ENCODE measurements at regions not wholly inside any gene's neighbourhood (a gene's known extent, or its start where the extent isn't known, plus 50 kb on each side); places are given as distances from the start of the nearest gene placed in this dataset.

- DNase-seq, result no peak
These were observed 196.1 kb downstream of the LY86 start for GRCh38 chr6:6784514-6785162.

- no peak for DNase-seq
These were observed 196.6 kb downstream of the LY86 start for GRCh38 chr6:6785163-6785521.

GRCh38 chr6:6788394-6789032 lies 200.0 kb downstream of the LY86 start:
- peak; percentile 51 for DNase-seq

- DNase-seq, result no peak
These were observed 201.9 kb downstream of the LY86 start for GRCh38 chr6:6790393-6790792.

- no peak for DNase-seq
These were observed 202.4 kb downstream of the LY86 start for GRCh38 chr6:6790891-6791290.

GRCh38 chr6:6793388-6794250 lies 205.1 kb downstream of the LY86 start:
- peak; percentile 13 for DNase-seq

- no peak for DNase-seq
These were observed 206.9 kb downstream of the LY86 start for GRCh38 chr6:6795393-6795792.

GRCh38 chr6:6796818-6797217 lies 208.3 kb downstream of the LY86 start:
- no peak for DNase-seq

- peak; percentile 39 for DNase-seq
These were observed 209.9 kb downstream of the LY86 start for GRCh38 chr6:6798448-6798860.

- DNase-seq, result no peak
These were observed 212.4 kb downstream of the LY86 start for GRCh38 chr6:6801005-6801335.

- DNase-seq, result no peak
These were observed 213.2 kb downstream of the LY86 start for GRCh38 chr6:6801635-6802218.

GRCh38 chr6:6803180-6803977 lies 214.9 kb downstream of the LY86 start:
- DNase-seq, result peak; percentile 49

GRCh38 chr6:6804843-6805615 lies 216.5 kb downstream of the LY86 start:
- no peak for DNase-seq

GRCh38 chr6:6806844-6807518 lies 218.5 kb downstream of the LY86 start:
- DNase-seq, result no peak

- DNase-seq, result no peak
These were observed 219.8 kb downstream of the LY86 start for GRCh38 chr6:6808343-6808742.

- no peak for DNase-seq
These were observed 220.4 kb downstream of the LY86 start for GRCh38 chr6:6808915-6809314.

GRCh38 chr6:6810727-6811126 lies 222.2 kb downstream of the LY86 start:
- DNase-seq, result peak; percentile 28

- peak; percentile 15 for DNase-seq
These were observed 222.8 kb downstream of the LY86 start for GRCh38 chr6:6811128-6812009.

GRCh38 chr6:6812427-6812826 lies 223.9 kb downstream of the LY86 start:
- no peak for DNase-seq

- DNase-seq, result no peak
These were observed 227.2 kb downstream of the LY86 start for GRCh38 chr6:6815732-6816131.
